Karpas-422 (cell line): ENCODE measurements at regions not wholly inside any gene's neighbourhood (a gene's known extent, or its start where the extent isn't known, plus 50 kb on each side); places are given as distances from the start of the nearest gene placed in this dataset.

Source experiments
- DNase-seq: peaks from one replicate; pipeline ENCODE4 v3.0.0-alpha.2; 2015
- H2AFZ ChIP-seq: fragments of 200-600 bp; sonication (generic); 2 replicates; pipeline ENCODE4 v1.6.1; 2014; ENCODE audit warnings: antibody characterized with exemption, low read length, mixed read lengths
- H3K27ac ChIP-seq: fragments of 200-600 bp; sonication (generic); 2 replicates; pipeline ENCODE4 v1.5.1; 2014; ENCODE audit warnings: mild to moderate bottlenecking, low read length, moderate library complexity
- H3K27me3 ChIP-seq: fragments of 200-600 bp; sonication (generic); 2 replicates; pipeline ENCODE4 v1.6.1; 2014; ENCODE audit warnings: low read length, mixed read lengths
- H3K36me3 ChIP-seq: fragments of 200-600 bp; sonication (generic); 2 replicates; pipeline ENCODE4 v1.6.1; 2014; ENCODE audit warnings: low read length, mixed read lengths; ENCODE audit not compliant: insufficient read depth
- H3K4me1 ChIP-seq: fragments of 200-600 bp; sonication (generic); 2 replicates; pipeline ENCODE4 v1.6.1; 2014; ENCODE audit warnings: mild to moderate bottlenecking, low read length, mixed read lengths
- H3K4me2 ChIP-seq: fragments of 200-600 bp; sonication (generic); 2 replicates; pipeline ENCODE4 v1.6.1; 2014; ENCODE audit warnings: low read length, low read depth, mild to moderate bottlenecking; ENCODE audit not compliant: poor library complexity, severe bottlenecking
- H3K4me3 ChIP-seq: fragments of 200-600 bp; sonication (generic); 2 replicates; pipeline ENCODE4 v1.5.1; 2014; ENCODE audit warnings: mild to moderate bottlenecking, antibody characterized with exemption, low read length, mixed read lengths
- H3K79me2 ChIP-seq: fragments of 200-600 bp; sonication (generic); 2 replicates; pipeline ENCODE4 v1.6.1; 2014; ENCODE audit warnings: mild to moderate bottlenecking, low read length, mixed read lengths
- H3K9ac ChIP-seq: fragments of 200-600 bp; sonication (generic); 2 replicates; pipeline ENCODE4 v1.6.0; 2014; ENCODE audit warnings: low read length
- H3K9me2 ChIP-seq: fragments of 200-600 bp; sonication (generic), shearing (Covaris generic); replicated peaks from 2 replicates; pipeline ENCODE4 v1.6.0; 2014; ENCODE audit warnings: mild to moderate bottlenecking, low read length, moderate library complexity; ENCODE audit not compliant: insufficient read depth
- H3K9me3 ChIP-seq: fragments of 300-700, 200-600 bp; sonication (generic); 2 replicates; pipeline ENCODE4 v1.6.1; 2014; ENCODE audit warnings: low read length, mixed read lengths
- H4K20me1 ChIP-seq: fragments of 200-600 bp; sonication (generic); 2 replicates; pipeline ENCODE4 v1.6.1; 2014; ENCODE audit warnings: mild to moderate bottlenecking, antibody characterized with exemption, low read length, low read depth; ENCODE audit not compliant: insufficient read depth

DNA sequence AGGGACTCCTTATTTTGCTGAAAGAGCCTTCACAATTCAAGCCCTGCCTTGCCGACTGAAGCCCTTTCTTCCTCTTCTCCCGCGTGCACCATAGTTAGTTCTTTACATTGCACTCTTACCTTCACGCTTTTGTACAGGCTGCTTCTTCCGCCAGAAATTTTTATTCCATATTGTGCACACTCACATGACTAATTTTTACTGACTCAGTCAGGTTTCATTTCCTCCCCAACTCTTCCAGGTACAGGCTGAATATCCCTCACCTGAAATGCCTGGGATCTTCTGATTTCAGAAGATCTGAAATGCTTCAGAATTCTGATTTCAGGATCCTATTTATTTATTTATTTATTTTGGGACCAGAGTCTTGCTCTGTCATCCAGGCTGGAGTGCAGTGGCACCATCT is 172.8 kb downstream of the ZNF281 start:
- Histone ChIP-seq H3K4me2 (no peak overlapping the region), H2AFZ (no peak overlapping the region), H3K36me3 (no peaks in the 10 kb centered on the region), H3K4me3 (no peak overlapping the region), H3K79me2 (no peaks in the 10 kb centered on the region), H3K27me3 (no peaks in the 10 kb centered on the region), H3K9me2 (no peaks in the 10 kb centered on the region), H3K9me3 (no peaks in the 10 kb centered on the region), H3K27ac (no peak overlapping the region), H3K4me1 (no peaks in the 10 kb centered on the region), H4K20me1 (no peaks in the 10 kb centered on the region), H3K9ac (no peak overlapping the region)
- DNase-seq, result no peak

DNA sequence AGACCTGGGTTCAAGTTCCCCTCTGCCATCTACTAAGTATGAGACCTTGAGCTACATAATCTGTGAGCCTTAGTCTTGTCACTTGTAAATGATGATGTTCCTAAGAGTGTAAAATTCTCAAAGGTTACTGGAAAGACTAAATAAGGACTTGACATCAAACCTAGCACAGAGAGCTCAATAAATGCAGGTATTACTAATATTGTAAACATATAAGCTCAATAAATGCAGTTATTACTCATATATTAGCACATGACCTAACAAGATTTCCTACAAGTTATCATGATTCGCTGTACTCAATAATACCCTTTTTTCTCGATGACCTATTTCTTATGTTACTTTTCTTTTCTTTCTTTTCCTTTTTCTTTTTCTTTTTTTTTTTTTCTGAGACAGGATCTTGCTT is 174.9 kb downstream of the ZNF281 start:
- Histone ChIP-seq H3K9ac (no peak overlapping the region), H3K4me1 (no peaks in the 10 kb centered on the region), H3K9me2 (no peaks in the 10 kb centered on the region), H3K4me2 (no peak overlapping the region), H3K36me3 (no peaks in the 10 kb centered on the region), H3K4me3 (no peak overlapping the region), H4K20me1 (no peaks in the 10 kb centered on the region), H3K9me3 (no peaks in the 10 kb centered on the region), H3K27ac (no peak overlapping the region), H3K79me2 (no peaks in the 10 kb centered on the region), H3K27me3 (no peaks in the 10 kb centered on the region), H2AFZ (no peak overlapping the region)
- DNase-seq, result no peak

- Histone ChIP-seq H3K27me3 (no peaks in the 10 kb centered on the region), H3K79me2 (no peaks in the 10 kb centered on the region), H3K4me3 (no peak overlapping the region), H3K9ac (no peak overlapping the region), H2AFZ (no peak overlapping the region), H3K9me3 (no peaks in the 10 kb centered on the region), H4K20me1 (no peaks in the 10 kb centered on the region), H3K27ac (no peak overlapping the region), H3K9me2 (no peaks in the 10 kb centered on the region), H3K36me3 (no peaks in the 10 kb centered on the region), H3K4me1 (no peaks in the 10 kb centered on the region), H3K4me2 (no peak overlapping the region)
- no peak for DNase-seq
Measured at GRCh38 chr1:200233393-200233792, 176.4 kb downstream of the ZNF281 start.

DNA sequence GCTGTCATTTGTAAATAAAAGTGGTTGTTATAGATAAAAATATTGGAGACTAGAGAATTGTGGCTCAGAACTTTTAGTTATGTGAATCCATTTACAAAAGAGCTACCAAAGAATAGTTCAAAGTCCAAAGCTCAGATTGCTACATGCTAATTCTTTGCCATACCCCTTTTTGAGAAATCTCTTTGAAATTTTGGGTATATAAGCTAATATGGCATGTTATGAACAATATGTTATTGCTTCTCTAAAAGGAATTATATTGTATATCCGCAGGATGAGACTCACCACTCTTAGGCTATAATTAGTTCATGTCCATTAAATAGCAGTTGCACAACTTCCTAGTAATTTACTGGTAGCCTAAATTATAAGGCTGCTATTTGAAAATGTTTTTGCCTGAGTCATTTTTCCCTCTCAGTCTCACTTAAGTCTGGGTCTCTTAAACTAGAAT is 178.0 kb downstream of the ZNF281 start:
- no peak overlapping the region for H2AFZ ChIP-seq
- H4K20me1 ChIP-seq, result no peaks in the 10 kb centered on the region
- DNase-seq, result no peak
- H3K9ac ChIP-seq, result no peak overlapping the region
- H3K9me3 ChIP-seq, result no peaks in the 10 kb centered on the region
- H3K27ac ChIP-seq, result no peak overlapping the region
- H3K79me2 ChIP-seq, result no peaks in the 10 kb centered on the region
- H3K36me3 ChIP-seq, result no peaks in the 10 kb centered on the region
- H3K4me3 ChIP-seq, result no peak overlapping the region
- H3K4me2 ChIP-seq, result no peak overlapping the region
- H3K9me2 ChIP-seq, result no peaks in the 10 kb centered on the region
- H3K4me1 ChIP-seq, result no peaks in the 10 kb centered on the region
- no peaks in the 10 kb centered on the region for H3K27me3 ChIP-seq

- H3K4me2 ChIP-seq, result no peak overlapping the region
- no peaks in the 10 kb centered on the region for H3K9me2 ChIP-seq
- no peak overlapping the region for H3K4me3 ChIP-seq
- DNase-seq, result no peak
- H3K79me2 ChIP-seq, result no peaks in the 10 kb centered on the region
- H4K20me1 ChIP-seq, result no peaks in the 10 kb centered on the region
- H3K27me3 ChIP-seq, result no peaks in the 10 kb centered on the region
- H2AFZ ChIP-seq, result no peak overlapping the region
- no peak overlapping the region for H3K9ac ChIP-seq
- no peaks in the 10 kb centered on the region for H3K36me3 ChIP-seq
- peaks cover 6% of the 10 kb centered on the region for H3K4me1 ChIP-seq
- no peak overlapping the region for H3K27ac ChIP-seq
- no peaks in the 10 kb centered on the region for H3K9me3 ChIP-seq
Measured at GRCh38 chr1:200230671-200231070, 179.2 kb downstream of the ZNF281 start.

DNA sequence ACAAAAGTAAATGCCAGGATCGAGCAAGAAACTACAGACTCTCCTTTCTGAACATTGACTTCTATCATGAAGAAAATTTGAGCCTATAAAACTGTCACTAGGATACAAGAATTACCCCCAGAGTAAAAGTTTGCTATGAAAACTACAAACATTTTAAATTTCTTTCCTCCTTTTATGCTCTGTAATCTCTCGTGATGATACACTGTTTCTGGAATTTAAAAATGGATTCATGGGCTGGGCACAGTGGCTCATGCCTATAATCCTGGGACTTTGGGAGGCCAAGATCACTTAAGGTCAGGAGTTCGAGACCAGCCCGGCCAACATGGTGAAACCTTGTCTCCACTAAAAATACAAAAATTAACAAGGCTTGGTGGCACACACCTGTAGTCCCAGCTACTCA is 181.3 kb downstream of the ZNF281 start:
- H3K4me3 ChIP-seq, result no peak overlapping the region

GRCh38 chr1:200228081-200228480 is 181.8 kb downstream of the ZNF281 start:
- DNase-seq, result no peak
- H3K4me2 ChIP-seq, result no peak overlapping the region
- H3K9me2 ChIP-seq, result no peaks in the 10 kb centered on the region
- H3K27me3 ChIP-seq, result no peaks in the 10 kb centered on the region
- H3K9me3 ChIP-seq, result no peaks in the 10 kb centered on the region
- no peak overlapping the region for H2AFZ ChIP-seq
- no peaks in the 10 kb centered on the region for H3K36me3 ChIP-seq
- no peaks in the 10 kb centered on the region for H3K79me2 ChIP-seq
- no peaks in the 10 kb centered on the region for H4K20me1 ChIP-seq
- no peak overlapping the region for H3K27ac ChIP-seq
- no peak overlapping the region for H3K9ac ChIP-seq
- no peak overlapping the region for H3K4me3 ChIP-seq
- H3K4me1 ChIP-seq, result peaks cover 6% of the 10 kb centered on the region

More for the DNA sequence above, 181.3 kb downstream of the ZNF281 start:
- Histone ChIP-seq H3K36me3 (no peaks in the 10 kb centered on the region), H2AFZ (no peak overlapping the region), H3K9ac (no peak overlapping the region), H3K9me3 (no peaks in the 10 kb centered on the region), H3K27me3 (no peaks in the 10 kb centered on the region), H3K4me1 (peaks cover 6% of the 10 kb centered on the region), H3K79me2 (no peaks in the 10 kb centered on the region), H3K4me2 (no peak overlapping the region), H3K9me2 (no peaks in the 10 kb centered on the region), H3K27ac (no peak overlapping the region), H4K20me1 (no peaks in the 10 kb centered on the region)
- DNase-seq, result no peak
